ENCODE measurements at regions not wholly inside any gene's neighbourhood (a gene's known extent, or its start where the extent isn't known, plus 50 kb on each side); places are given as distances from the start of the nearest gene placed in this dataset.

DNA sequence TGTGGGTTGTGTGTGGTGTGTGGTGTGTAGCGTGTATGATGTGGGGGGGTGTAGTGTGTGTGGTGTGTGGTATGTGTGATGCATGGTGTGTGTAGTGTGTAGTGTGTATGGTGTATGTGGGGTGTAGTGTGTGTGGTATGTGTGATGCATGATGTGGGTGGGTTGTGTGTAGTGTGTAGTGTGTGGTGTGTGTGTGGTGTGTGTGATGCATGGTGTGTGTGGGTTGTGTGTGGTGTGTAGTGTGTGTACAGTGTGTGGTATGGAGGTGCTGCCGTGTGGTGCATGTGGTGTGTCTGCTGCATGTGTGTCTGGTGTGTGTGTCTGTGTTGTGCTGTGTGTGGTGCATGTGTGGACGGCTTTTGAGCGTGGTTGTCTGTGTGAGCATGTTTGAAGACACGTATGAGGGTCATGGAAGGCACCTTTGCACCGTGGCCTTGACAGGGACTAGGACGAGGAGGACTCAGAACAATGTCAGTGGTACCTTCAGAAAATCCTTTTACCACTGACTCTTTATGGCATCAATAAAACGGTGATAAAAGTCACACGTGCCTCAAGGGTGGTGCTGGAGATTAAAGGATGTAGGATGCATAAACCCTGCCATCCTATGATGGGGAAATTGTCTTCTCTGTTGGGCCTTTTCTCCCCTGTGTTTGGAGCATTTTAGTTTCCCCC lies 328.7 kb upstream of the B3GAT1 start:
- in situ Hi-C loops (cut with MboI; ENCODE audit: low sequenced_read_pairs in 4 of 4) (no loop called here), intact Hi-C loops (cut with DNase I; ENCODE audit: low total_unique reads) (no loop called here)
- H3K36me3 ChIP-seq = no peaks in the 10 kb centered on the region

DNA sequence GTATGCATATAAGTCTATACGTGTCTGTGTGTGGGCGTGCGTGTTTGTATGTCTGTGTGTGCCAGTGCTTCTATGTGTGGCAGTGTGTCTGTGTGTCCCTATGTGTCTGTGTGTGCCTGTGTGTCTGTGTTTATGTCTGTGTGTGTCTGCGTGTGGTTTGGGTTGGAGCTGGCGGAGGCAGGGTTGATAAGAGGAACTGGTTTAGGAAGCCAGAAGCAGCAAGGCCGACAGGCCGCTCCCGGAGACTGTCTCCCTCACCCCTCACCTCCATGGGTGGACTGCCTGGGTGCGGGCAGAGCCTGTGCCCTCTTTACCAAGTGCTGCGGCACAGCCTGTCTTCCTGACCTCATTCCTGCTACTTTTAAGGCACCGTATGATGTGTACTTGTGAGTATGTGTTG lies 327.1 kb upstream of the B3GAT1 start:
- Histone ChIP-seq H3K27me3 (no peaks in the 10 kb centered on the region), H3K9me3 (no peaks in the 10 kb centered on the region), H3K4me1 (no peaks in the 10 kb centered on the region), H3K27ac (no peak overlapping the region), H3K36me3 (no peaks in the 10 kb centered on the region), H3K4me3 (no peak overlapping the region)
- in situ Hi-C loops (cut with MboI; ENCODE audit: low sequenced_read_pairs in 4 of 4) = no loop called here
- ATAC-seq = no peak
- DNase-seq = no peak
- intact Hi-C loops (cut with DNase I; ENCODE audit: low total_unique reads) = no loop called here
- TF ChIP-seq POLR2A (IDR thresholded peaks at IDR 0.05) = no peak
- TF ChIP-seq, protein P1, sequence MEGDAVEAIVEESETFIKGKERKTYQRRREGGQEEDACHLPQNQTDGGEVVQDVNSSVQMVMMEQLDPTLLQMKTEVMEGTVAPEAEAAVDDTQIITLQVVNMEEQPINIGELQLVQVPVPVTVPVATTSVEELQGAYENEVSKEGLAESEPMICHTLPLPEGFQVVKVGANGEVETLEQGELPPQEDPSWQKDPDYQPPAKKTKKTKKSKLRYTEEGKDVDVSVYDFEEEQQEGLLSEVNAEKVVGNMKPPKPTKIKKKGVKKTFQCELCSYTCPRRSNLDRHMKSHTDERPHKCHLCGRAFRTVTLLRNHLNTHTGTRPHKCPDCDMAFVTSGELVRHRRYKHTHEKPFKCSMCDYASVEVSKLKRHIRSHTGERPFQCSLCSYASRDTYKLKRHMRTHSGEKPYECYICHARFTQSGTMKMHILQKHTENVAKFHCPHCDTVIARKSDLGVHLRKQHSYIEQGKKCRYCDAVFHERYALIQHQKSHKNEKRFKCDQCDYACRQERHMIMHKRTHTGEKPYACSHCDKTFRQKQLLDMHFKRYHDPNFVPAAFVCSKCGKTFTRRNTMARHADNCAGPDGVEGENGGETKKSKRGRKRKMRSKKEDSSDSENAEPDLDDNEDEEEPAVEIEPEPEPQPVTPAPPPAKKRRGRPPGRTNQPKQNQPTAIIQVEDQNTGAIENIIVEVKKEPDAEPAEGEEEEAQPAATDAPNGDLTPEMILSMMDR (IDR thresholded peaks at IDR 0.05 in 4 of 5, conservative IDR thresholded peaks at IDR 0.05 in 1 of 5) = no peak

More for the DNA sequence above, 328.7 kb upstream of the B3GAT1 start:
- H3K27me3 ChIP-seq = peaks cover 0 to 4% (median 0%) of the 10 kb centered on the region in 3 donors
- H3K27ac ChIP-seq = no peak overlapping the region
- no peaks in the 10 kb centered on the region for H3K4me1 ChIP-seq
- no peaks in the 10 kb centered on the region for H3K9me3 ChIP-seq
- DNase-seq = no peak
- no peak for ATAC-seq
- TF ChIP-seq, protein P1 (IDR thresholded peaks at IDR 0.05 in 4 of 5, conservative IDR thresholded peaks at IDR 0.05 in 1 of 5) = no peak
- no peak for TF ChIP-seq POLR2A (IDR thresholded peaks at IDR 0.05)
- no peak overlapping the region for H3K4me3 ChIP-seq

DNA sequence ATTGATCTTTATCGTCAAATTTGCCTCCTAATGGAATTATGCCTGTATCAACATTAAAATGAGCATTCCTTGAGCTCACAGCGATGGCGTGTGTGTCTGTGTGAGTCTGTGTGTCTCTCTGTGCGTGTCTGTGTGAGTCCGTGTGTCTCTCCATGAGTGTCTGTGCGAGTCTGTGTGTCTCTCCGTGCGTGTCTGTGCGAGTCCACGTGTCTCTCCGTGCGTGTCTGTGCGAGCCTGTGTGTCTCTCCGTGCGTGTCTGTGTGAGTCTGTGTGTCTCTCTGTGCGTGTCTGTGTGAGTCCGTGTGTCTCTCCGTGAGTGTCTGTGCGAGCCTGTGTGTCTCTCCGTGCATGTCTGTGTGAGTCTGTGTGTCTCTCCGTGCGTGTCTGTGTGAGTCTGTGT lies 326.5 kb upstream of the B3GAT1 start:
- intact Hi-C loops (cut with DNase I; ENCODE audit: low total_unique reads) = no loop called here
- Histone ChIP-seq H3K4me1 (no peaks in the 10 kb centered on the region), H3K36me3 (no peaks in the 10 kb centered on the region), H3K4me3 (no peak overlapping the region), H3K9me3 (no peaks in the 10 kb centered on the region), H3K27ac (no peak overlapping the region), H3K27me3 (no peaks in the 10 kb centered on the region)
- in situ Hi-C loops (cut with MboI; ENCODE audit: low sequenced_read_pairs in 4 of 4) = no loop called here
- ATAC-seq = no peak
- TF ChIP-seq, protein P1 (IDR thresholded peaks at IDR 0.05 in 4 of 5, conservative IDR thresholded peaks at IDR 0.05 in 1 of 5) = no peak
- TF ChIP-seq POLR2A (IDR thresholded peaks at IDR 0.05) = no peak
- DNase-seq = no peak

DNA sequence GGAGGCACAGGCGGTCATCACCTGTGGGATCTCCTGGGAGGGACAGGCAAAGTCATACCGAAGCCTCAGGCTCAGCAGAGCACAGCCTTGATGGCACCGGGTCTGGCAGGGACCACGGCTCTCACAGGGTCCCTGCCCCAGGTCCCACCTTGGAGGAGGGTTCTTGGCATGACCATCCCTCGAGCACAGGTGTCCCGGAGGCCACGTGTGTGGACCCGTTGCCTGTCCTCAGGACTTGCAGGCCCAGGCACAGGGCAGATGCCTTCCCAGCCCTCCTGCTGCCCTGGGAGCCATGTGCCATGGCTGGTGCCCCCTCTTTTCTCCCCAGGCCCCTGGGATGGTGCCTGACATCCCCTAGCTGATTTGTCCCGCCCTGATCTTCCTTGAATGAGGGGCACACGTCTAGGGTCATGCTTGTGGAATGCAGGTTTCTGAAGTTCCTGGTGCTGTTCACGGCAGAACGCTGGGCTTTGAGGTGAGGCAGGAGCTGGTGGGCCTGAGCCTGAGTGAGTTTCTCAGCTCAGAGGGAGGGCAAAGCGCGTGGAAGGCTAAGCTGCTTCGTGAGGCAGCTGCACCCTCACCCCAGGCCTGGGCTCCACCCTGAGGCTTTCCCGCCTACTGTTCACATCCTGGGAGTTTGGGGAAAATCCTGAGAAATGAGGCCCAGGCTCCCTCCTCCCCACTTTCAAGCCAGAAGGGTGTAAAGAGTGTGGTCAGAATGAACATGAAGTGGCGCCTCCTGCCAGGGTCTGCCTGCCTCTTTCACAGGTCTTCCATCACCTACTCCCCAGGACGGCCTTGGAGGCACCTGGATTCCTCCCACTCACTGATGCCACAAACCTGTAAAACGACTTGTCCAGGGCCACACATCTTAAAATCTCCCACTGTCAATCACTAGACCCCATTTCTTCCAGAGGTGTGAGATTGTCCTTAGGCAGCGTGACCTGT lies 325.8 kb upstream of the B3GAT1 start:
- intact Hi-C loops (cut with DNase I; ENCODE audit: low total_unique reads) (no loop called here), in situ Hi-C loops (cut with MboI; ENCODE audit: low sequenced_read_pairs in 4 of 4) (no loop called here)
- no peaks in the 10 kb centered on the region for H3K27me3 ChIP-seq
- DNase-seq = no peak
- H3K36me3 ChIP-seq = no peaks in the 10 kb centered on the region
- TF ChIP-seq, protein P1 (IDR thresholded peaks at IDR 0.05 in 4 of 5, conservative IDR thresholded peaks at IDR 0.05 in 1 of 5) = no peak
- no peak for TF ChIP-seq POLR2A (IDR thresholded peaks at IDR 0.05)
- no peak overlapping the region for H3K4me3 ChIP-seq
- ATAC-seq = no peak
- H3K9me3 ChIP-seq = no peaks in the 10 kb centered on the region
- H3K27ac ChIP-seq = no peak overlapping the region
- H3K4me1 ChIP-seq = no peaks in the 10 kb centered on the region
